ENCODE measurements at regions not wholly inside any gene's neighbourhood (a gene's known extent, or its start where the extent isn't known, plus 50 kb on each side); places are given as distances from the start of the nearest gene placed in this dataset.
A peak's percentile ranks its signal among the peaks of the same experiment; 100 is the strongest.

GRCh38 chr6:74534465-74535211 lies 671.2 kb downstream of the COL12A1 start (continued):
- no peak for TF ChIP-seq ZBTB4 (CRISPR knock-in tag; IDR thresholded peaks at IDR 0.05; ENCODE audit: borderline replicate concordance)
- TF ChIP-seq SP140L (CRISPR knock-in tag; IDR thresholded peaks at IDR 0.05; ENCODE audit: borderline replicate concordance): peak; percentile 69; the same call in 1 of the 2 replicates
- TF ChIP-seq, protein P1, sequence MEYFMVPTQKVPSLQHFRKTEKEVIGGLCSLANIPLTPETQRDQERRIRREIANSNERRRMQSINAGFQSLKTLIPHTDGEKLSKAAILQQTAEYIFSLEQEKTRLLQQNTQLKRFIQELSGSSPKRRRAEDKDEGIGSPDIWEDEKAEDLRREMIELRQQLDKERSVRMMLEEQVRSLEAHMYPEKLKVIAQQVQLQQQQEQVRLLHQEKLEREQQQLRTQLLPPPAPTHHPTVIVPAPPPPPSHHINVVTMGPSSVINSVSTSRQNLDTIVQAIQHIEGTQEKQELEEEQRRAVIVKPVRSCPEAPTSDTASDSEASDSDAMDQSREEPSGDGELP (IDR thresholded peaks at IDR 0.05; ENCODE audit: borderline replicate concordance, low read depth): peak; percentile 60; the same call in 1 of the 2 replicates
- no peak for TF ChIP-seq EEA1 (CRISPR knock-in tag; IDR thresholded peaks at IDR 0.05; ENCODE audit: borderline replicate concordance)
- TF ChIP-seq CTCF (CRISPR knock-in tag; IDR thresholded peaks at IDR 0.05): 0 out of 2 replicates have a peak, but pooled peaks have one; percentile 19
- peak; percentile 71 for TF ChIP-seq ELF3 (CRISPR knock-in tag; IDR thresholded peaks at IDR 0.05)
- no peak for TF ChIP-seq MLLT10 (CRISPR knock-in tag; IDR thresholded peaks at IDR 0.05)
- no peak; the same call in 1 of the 2 replicates for TF ChIP-seq ZFP91 (CRISPR knock-in tag; IDR thresholded peaks at IDR 0.05; ENCODE audit: borderline replicate concordance)
- no peak for TF ChIP-seq PTBP1 (IDR thresholded peaks at IDR 0.05; ENCODE audit: low read depth, low read length, poor library complexity, severe bottlenecking)
- no peak for TF ChIP-seq ZNF775 (CRISPR knock-in tag; IDR thresholded peaks at IDR 0.05; ENCODE audit: borderline replicate concordance)
- TF ChIP-seq, protein P2, sequence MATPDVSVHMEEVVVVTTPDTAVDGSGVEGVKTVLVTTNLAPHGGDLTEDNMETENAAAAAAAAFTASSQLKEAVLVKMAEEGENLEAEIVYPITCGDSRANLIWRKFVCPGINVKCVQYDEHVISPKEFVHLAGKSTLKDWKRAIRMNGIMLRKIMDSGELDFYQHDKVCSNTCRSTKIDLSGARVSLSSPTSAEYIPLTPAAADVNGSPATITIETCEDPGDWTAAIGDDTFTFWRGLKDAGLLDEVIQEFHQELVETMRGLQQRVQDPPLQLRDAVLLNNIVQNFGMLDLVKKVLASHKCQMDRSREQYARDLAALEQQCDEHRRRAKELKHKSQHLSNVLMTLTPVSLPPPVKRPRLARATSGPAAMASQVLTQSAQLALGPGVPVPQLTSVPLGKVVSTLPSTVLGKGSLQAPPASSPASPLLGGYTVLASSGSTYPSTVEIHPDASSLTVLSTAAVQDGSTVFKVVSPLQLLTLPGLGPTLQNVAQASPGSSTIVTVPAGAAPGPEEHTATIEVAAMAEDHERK (CRISPR knock-in tag; IDR thresholded peaks at IDR 0.05; ENCODE audit: low read depth): no peak
- no peak for TF ChIP-seq ZNF597 (CRISPR knock-in tag; IDR thresholded peaks at IDR 0.05)
- no peak for TF ChIP-seq ATF7-NPFF (CRISPR knock-in tag; IDR thresholded peaks at IDR 0.05; ENCODE audit: low read depth)
- TF ChIP-seq ZUFSP (CRISPR knock-in tag; IDR thresholded peaks at IDR 0.05; ENCODE audit: borderline replicate concordance): no peak

Measured in HepG2 (cell line).